ENCODE measurements at regions not wholly inside any gene's neighbourhood (a gene's known extent, or its start where the extent isn't known, plus 50 kb on each side); places are given as distances from the start of the nearest gene placed in this dataset.

GRCh38 chr4:178037459-178038214 is 595.4 kb upstream of the AGA start:
- 0 out of 2 replicates have a peak, but pooled peaks have one; percentile 2 for TF ChIP-seq SPI1 (IDR thresholded peaks at IDR 0.05; ENCODE audit: borderline replicate concordance, low read depth)
- no peak; the same call in 1 of the 2 replicates for TF ChIP-seq GABPA (IDR thresholded peaks at IDR 0.05; ENCODE audit: low read depth)
- TF ChIP-seq, protein P1, sequence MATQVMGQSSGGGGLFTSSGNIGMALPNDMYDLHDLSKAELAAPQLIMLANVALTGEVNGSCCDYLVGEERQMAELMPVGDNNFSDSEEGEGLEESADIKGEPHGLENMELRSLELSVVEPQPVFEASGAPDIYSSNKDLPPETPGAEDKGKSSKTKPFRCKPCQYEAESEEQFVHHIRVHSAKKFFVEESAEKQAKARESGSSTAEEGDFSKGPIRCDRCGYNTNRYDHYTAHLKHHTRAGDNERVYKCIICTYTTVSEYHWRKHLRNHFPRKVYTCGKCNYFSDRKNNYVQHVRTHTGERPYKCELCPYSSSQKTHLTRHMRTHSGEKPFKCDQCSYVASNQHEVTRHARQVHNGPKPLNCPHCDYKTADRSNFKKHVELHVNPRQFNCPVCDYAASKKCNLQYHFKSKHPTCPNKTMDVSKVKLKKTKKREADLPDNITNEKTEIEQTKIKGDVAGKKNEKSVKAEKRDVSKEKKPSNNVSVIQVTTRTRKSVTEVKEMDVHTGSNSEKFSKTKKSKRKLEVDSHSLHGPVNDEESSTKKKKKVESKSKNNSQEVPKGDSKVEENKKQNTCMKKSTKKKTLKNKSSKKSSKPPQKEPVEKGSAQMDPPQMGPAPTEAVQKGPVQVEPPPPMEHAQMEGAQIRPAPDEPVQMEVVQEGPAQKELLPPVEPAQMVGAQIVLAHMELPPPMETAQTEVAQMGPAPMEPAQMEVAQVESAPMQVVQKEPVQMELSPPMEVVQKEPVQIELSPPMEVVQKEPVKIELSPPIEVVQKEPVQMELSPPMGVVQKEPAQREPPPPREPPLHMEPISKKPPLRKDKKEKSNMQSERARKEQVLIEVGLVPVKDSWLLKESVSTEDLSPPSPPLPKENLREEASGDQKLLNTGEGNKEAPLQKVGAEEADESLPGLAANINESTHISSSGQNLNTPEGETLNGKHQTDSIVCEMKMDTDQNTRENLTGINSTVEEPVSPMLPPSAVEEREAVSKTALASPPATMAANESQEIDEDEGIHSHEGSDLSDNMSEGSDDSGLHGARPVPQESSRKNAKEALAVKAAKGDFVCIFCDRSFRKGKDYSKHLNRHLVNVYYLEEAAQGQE (IDR thresholded peaks at IDR 0.05; ENCODE audit: insufficient replicate concordance, low read depth), result no peak
- no peak overlapping the region for H3K27ac ChIP-seq (replicated peaks)
- H3K27me3 ChIP-seq (ENCODE audit: insufficient read depth, poor library complexity, severe bottlenecking), result no peaks in the 10 kb centered on the region
- peak; percentile 1 to 21 for DNase-seq (ENCODE audit: low read depth in 1 of 2, low spot score in 1 of 2)
- H3K4me3 ChIP-seq (replicated peaks; ENCODE audit: insufficient read depth, low read length), result no peak overlapping the region

DNA sequence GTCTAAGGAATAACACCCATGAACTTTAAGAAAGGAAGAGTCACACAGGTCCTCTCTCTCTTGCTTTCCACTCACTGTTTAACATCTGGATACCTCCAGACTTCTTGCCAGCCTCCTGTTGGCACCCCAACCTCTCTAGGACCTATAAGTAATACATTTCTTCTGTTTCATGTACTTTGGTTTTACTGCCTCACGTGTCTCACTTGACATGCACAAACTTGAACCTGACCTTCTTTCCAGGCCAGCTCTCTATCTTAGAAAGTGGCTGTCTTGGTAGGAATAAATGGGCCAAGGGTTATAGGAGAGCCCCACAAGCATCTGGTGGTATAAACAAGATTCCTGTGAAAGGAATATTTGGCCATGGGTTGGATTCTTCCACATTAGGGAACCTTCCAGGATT is 614.8 kb upstream of the AGA start:
- no peak for DNase-seq (ENCODE audit: low read depth in 1 of 2, low spot score in 1 of 2)
- Histone ChIP-seq H3K4me3 (replicated peaks; ENCODE audit: insufficient read depth, low read length) (no peak overlapping the region), H3K27me3 (ENCODE audit: insufficient read depth, poor library complexity, severe bottlenecking) (no peaks in the 10 kb centered on the region), H3K27ac (replicated peaks) (no peak overlapping the region)
- TF ChIP-seq, protein P1 (IDR thresholded peaks at IDR 0.05; ENCODE audit: insufficient replicate concordance, low read depth), result no peak
- TF ChIP-seq SPI1 (IDR thresholded peaks at IDR 0.05; ENCODE audit: borderline replicate concordance, low read depth) (no peak), GABPA (IDR thresholded peaks at IDR 0.05; ENCODE audit: low read depth) (no peak), POLR2AphosphoS5 (IDR thresholded peaks at IDR 0.05; ENCODE audit: low read depth) (no peak)
- TF ChIP-seq, protein P2, sequence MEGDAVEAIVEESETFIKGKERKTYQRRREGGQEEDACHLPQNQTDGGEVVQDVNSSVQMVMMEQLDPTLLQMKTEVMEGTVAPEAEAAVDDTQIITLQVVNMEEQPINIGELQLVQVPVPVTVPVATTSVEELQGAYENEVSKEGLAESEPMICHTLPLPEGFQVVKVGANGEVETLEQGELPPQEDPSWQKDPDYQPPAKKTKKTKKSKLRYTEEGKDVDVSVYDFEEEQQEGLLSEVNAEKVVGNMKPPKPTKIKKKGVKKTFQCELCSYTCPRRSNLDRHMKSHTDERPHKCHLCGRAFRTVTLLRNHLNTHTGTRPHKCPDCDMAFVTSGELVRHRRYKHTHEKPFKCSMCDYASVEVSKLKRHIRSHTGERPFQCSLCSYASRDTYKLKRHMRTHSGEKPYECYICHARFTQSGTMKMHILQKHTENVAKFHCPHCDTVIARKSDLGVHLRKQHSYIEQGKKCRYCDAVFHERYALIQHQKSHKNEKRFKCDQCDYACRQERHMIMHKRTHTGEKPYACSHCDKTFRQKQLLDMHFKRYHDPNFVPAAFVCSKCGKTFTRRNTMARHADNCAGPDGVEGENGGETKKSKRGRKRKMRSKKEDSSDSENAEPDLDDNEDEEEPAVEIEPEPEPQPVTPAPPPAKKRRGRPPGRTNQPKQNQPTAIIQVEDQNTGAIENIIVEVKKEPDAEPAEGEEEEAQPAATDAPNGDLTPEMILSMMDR (IDR thresholded peaks at IDR 0.05; ENCODE audit: insufficient read depth, low read length), result no peak

DNA sequence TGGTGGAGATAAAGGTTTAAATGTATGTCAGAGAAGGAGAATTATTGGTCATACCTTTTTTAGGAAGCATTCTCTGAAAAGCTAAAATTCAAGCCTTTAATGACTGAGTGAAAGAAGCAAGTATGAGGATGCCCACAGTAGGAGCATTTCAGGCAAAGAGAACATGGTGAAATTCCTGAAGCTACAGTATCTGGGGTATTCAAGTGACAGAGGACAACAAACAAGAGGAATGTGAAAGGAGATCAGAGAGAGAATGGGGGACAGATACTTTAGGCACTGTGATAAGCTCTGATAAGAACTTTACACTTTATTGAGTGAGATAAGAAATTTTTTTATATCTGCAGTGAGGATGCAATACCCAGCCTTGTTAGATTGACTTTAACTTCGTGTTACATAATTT is 621.3 kb upstream of the AGA start:
- Histone ChIP-seq H3K27me3 (ENCODE audit: insufficient read depth, poor library complexity, severe bottlenecking) (no peaks in the 10 kb centered on the region), H3K4me3 (replicated peaks; ENCODE audit: insufficient read depth, low read length) (no peak overlapping the region), H3K27ac (replicated peaks) (no peak overlapping the region)
- TF ChIP-seq SPI1 (IDR thresholded peaks at IDR 0.05; ENCODE audit: borderline replicate concordance, low read depth) (no peak), GABPA (IDR thresholded peaks at IDR 0.05; ENCODE audit: low read depth) (no peak), POLR2AphosphoS5 (IDR thresholded peaks at IDR 0.05; ENCODE audit: low read depth) (no peak)
- TF ChIP-seq, protein P2 (IDR thresholded peaks at IDR 0.05; ENCODE audit: insufficient read depth, low read length), result no peak
- TF ChIP-seq, protein P1 (IDR thresholded peaks at IDR 0.05; ENCODE audit: insufficient replicate concordance, low read depth), result no peak
- DNase-seq (ENCODE audit: low read depth in 1 of 2, low spot score in 1 of 2), result no peak

Measured in HL-60 (cell line).